Activated T-cell treated with anti-CD3 and anti-CD28 coated beads, Interleukin-2, amount 50 U/mL, for 48 hours (primary cell): ENCODE measurements at regions not wholly inside any gene's neighbourhood (a gene's known extent, or its start where the extent isn't known, plus 50 kb on each side); places are given as distances from the start of the nearest gene placed in this dataset.

Experiments used
- DNase-seq, 2 experiments: peaks; one replicate each; pipeline ENCODE4 v3.0.0-alpha.2; 2020

DNA sequence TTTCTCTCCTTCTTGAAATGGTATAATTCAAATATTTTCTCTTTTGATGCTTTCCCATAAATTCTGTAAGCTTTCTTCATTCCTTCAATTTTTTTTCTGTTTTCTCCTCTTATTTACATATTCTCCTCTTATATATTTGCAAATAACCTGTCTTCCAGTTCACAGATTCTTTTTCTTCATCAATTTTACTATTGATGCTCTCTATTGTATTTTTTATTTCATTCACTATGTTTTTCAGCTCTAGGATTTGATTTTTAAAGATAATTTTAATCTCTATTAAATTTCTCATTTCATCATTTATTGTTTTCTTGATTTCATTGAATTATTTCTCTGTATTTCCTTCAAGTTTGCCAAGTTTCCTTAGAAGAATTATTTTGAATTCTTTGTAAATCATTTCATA is 54.0 kb upstream of the PRPS1L1 start:
- no peak for DNase-seq

GRCh38 chr7:18082169-18082568 is 54.5 kb upstream of the PRPS1L1 start:
- no peak for DNase-seq

- DNase-seq = peak; percentile 19 to 27
Measured at GRCh38 chr7:18086165-18087025, 58.7 kb upstream of the PRPS1L1 start.

DNA sequence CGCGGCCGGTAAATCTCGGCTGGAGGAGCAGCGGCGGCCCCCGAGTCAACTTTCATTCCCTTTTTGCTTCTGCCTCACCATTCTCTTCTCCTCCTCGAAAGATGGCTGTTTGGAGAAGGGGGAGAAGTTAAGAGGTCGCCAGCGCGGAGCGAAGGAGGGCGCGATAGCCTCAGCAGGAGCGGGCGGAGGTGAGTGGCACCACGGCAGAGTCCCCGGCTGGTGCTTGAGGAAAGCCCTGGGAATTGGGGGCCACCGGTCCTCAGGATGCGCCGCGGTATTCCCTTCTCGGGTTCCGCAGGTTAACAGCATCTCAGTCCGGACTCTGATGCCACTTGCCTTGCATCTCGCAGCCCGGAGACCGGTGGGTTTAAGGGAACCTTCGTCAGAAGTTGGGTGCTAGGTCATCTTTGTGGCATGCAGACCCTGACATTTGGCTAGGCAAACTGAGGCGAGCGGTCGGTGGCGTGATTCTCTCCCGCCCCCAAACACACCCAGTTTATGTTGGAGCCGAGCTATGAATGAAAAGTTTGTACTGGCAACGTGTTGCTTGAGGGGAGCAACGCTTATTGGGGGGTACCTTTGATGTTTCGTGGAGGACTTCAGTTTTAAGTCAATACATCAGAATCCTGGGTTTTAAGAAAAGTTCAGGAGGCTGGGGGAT is 59.5 kb upstream of the PRPS1L1 start:
- DNase-seq = peak; percentile 19

DNA sequence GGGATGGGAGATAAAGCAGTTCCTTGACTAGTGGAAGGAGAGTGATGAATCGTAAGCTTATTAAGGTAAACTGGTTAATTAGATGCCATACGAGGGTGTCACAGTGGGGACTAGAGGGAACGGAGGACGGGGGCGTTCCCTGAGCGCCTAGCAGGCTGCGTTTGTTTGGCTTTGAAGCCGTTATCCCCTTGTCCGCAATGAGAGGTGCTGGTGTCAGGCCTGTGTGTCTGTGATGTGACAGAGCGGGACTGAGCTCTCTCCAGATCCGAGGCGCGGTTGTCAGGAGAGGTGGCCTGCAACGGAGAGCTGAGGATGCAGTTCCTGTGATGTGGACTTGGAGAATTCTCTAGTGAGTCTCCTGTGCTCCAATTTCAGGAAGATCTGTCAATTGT is 60.0 kb upstream of the PRPS1L1 start:
- DNase-seq = no peak

DNA sequence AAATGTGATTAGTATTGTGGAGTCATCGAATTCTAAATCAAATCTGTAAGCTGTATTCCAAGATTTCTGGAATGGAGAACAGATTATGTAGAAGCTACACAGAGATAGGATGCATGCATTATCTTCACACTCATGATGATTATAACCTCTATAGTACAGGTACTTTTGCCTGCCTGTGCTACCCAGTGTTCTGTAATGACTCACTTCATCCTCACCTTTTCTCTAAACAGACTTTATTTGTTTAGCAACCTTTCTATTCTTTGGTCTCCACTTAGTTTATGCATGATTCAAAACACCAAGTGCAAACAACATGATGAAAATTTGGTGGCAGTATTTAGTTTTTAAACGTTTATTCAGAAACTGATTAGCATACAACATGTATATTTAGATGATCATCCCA is 68.4 kb upstream of the PRPS1L1 start:
- no peak for DNase-seq

DNA sequence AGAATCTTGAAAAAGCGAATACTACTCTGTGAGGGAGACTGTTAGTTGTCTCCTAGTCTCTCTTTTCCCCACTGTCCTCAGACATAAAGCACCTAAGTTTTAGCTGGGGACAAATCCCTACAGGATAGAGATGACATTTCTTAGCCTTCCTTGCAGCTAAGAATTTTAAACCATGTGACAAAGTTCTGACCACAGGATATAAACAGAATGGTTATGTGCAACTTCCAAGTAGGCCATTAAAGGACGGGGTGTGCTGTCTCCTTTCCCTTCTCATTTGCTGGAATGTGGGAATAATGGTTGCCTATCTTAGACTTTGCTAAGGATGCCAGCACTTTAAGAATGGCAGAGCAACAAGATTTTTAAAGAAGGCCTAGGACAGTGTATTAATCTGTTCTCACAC is 74.9 kb upstream of the PRPS1L1 start:
- DNase-seq = no peak

GRCh38 chr7:18103436-18104218 is 76.0 kb upstream of the PRPS1L1 start:
- DNase-seq = no peak

GRCh38 chr7:18109762-18110161 is 82.1 kb upstream of the PRPS1L1 start:
- DNase-seq = no peak

DNA sequence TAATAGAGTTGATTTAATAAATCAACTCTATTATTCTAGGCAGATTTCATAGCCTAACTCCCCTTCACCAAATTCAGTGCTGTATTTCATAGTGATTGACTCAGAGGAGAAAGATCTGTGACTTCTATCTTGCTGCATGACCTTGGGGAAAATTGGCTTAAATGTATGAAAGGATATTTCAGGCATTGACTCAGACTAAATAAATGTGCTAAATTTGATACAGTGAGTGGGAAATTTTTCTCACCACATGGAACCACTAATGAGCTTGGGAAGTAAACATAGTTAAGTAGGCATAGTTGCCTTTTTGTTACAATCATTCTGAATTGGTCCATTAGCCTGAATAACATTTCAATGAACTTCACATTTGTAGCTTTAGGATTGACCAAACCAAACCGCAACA is 89.0 kb upstream of the PRPS1L1 start:
- DNase-seq = no peak

DNA sequence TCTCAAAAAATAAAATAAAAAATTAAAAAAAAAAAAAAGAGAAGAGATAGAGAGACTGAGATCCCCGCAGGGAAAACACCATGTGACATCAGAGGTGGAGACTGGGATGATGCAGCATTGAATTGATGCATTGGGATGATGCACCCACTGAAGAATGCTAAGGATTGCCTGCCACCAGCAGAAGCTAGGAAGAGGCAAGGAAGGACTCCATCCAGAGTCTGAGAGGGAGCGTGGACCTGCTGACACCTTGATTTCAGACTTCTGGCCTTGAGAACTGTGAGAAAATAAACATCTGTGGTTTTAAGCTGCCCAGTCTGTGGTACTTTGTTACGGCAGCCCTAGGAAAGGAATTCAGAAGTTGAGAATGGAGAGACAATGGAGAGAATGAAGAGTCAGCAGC is 89.8 kb upstream of the PRPS1L1 start:
- DNase-seq = no peak

DNA sequence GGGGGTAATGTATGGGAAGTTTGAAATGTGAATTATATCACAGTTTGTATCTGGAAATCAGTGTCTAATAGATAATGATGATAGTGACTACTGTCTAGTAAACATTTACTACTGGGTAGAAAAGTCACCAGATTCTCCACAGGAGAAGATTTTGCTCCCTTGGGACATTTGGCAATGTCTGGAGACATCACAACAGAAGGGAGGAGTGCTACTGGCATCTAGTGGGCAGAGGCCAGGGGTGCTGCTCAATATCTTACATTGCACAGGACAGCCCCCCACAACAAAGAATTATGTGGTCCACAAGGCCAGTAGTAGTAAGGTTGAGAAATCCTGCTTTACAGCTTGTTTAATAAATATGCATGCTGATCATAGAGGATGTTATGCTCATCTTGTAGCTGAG is 92.3 kb upstream of the PRPS1L1 start:
- no peak for DNase-seq

DNA sequence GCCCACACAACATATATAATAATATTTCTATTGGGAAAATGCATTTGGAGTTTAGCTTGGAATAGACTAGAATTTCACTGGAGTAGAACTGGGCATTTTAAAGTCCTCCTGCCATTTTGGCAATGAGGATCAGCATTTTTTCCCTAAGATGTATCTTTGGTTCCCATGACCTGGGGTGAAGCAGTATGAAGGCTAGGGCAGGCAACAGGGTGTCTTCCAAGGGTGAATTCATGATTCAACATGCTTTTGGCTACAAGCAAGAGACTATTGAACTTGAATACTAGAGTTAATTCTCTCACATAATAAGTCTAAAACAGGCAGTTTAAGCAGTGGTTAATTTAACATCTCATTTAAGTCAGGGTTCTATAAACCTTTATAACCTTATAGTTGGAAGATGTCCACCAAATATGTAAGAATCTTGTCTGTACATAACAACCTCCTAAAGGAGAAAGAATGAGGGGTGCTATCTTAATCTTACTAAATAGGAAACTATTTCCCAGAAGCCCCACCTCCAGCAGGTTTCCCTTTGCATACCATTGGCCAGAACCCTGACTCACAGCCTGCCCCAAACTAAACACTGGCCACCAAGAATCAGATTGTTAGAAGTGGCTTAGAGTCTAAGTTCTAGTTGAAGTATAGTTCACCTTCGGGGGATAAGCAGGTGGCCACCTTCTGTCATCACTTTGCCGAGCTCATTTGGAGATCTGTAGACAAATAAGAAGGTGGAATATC is 96.0 kb upstream of the PRPS1L1 start:
- no peak for DNase-seq

DNA sequence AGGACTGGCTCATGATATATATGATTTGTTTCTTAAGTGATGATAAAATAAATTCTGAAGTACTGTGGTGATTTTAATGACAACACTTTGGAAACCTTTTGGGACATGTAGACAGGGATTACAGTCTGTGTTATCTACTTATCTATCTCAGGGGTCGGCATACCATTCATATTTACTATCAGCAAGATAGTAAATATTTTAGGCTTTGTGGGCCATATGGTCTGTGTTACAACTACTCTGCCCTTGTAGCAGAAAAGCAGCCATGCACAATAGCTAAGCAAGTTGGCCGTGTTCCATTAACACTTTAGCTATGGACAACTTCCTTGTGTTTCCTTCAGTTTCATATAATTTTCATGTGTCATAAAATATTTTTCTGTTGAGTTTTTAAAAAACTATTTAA is 97.8 kb upstream of the PRPS1L1 start:
- DNase-seq = no peak

DNA sequence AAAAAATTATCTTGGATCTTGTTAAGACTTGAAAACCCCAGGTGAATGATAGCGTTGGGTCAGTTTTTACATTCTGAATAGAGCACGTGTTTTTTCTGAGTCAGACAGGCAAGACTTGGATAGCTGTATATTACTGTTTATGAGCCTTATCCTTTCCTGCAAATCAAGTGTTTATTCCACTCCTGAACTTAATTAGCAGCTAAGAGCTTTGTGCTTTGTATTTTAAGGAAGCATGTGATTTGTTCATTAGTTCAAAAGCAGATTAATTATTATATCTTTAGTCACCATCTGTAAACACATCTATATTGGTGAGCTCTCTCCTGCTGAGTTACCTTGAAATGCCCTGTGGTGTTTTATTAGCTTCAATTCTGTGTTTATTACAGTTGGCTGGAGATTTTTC is 98.6 kb upstream of the PRPS1L1 start:
- no peak for DNase-seq

DNA sequence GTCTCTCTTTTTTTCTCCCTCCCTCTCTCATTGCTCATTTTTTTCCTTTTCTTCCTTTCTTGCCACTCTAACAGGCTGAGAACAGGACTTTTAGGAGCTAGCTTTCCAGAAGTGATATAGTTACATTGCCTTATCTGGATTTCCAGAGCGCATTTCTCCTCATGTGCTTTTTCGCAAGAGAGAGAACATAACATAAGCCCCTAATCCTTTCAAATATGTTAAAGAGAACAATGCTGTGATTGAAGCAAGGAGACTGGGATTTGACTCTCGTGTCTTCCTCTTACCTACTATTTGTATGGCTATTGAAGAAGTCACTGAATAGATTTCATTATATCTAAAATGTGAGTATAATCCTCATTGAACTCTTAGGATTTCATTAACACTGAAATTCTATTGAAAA is 101.2 kb upstream of the PRPS1L1 start:
- DNase-seq = no peak

GRCh38 chr7:18132811-18133210 is 105.2 kb upstream of the PRPS1L1 start:
- DNase-seq = no peak

GRCh38 chr7:18133921-18134320 is 106.3 kb upstream of the PRPS1L1 start:
- no peak for DNase-seq

- no peak for DNase-seq
Measured at GRCh38 chr7:18140943-18141342, 113.3 kb upstream of the PRPS1L1 start.

DNA sequence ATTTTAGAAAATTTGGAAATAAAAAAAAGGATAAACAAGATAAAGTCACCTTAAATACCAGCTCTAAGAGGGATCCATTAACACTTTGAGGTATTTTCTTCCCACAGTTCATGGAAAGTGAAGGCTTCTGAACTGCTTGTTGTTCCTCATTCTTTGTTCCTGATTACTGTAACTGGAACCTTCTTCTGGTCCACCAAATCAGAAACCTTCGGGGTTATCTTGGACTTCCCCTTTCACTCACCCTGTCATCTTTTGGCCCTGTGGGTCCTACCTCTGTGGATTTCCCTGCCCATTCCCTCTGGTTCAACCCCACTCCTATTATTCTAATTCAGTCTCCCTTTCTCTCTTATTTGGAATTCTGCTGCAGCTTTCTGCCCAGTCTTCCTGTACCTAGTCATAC is 116.5 kb upstream of the PRPS1L1 start:
- no peak for DNase-seq

- DNase-seq = no peak
Measured at GRCh38 chr7:18145160-18145559, 117.5 kb upstream of the PRPS1L1 start.

- no peak for DNase-seq
Measured at GRCh38 chr7:18151422-18151821, 123.8 kb upstream of the PRPS1L1 start.

DNA sequence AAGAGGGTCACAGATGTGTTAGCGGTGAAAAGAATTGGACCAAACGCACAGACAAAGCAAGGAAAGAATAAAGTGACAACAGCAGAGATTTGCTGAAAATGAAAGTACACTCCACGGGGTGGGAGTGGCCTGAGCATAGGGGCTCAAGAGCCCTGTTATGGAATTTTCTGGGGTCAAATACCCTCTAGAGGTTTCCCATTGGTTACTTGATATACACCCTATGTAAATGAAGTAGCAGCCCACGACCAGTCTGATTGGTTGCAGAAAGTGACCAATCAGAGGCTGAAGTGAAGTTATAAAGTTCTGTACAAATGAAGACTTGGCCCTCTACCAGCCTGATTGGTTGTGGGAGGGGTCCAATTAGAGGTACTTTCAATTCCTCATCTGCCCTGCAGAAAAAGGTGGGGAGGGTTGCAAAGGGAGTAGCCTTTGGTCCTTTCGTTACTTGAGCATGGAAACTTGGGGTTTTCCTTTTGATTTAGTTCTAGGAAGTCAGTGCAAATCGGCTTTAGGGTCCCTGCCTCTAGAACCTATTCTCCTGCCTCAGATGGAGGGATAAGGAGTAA is 125.6 kb upstream of the PRPS1L1 start:
- DNase-seq = no peak
